GM12874 (cell line): ENCODE measurements at regions not wholly inside any gene's neighbourhood (a gene's known extent, or its start where the extent isn't known, plus 50 kb on each side); places are given as distances from the start of the nearest gene placed in this dataset.

Experiments
- CTCF ChIP-seq: IDR thresholded peaks from 2 replicates; pipeline ENCODE4 v1.5.1; 2011; ENCODE audit warnings: low read depth, mild to moderate bottlenecking, control low read depth, low read length, moderate library complexity; ENCODE audit not compliant: insufficient read depth

- no peak for TF ChIP-seq CTCF
Observed at GRCh38 chr5:91491229-91491628, 108.1 kb upstream of the ARRDC3 start.

GRCh38 chr5:91490316-91490715 lies 107.2 kb upstream of the ARRDC3 start:
- no peak for TF ChIP-seq CTCF

- no peak for TF ChIP-seq CTCF
Observed at GRCh38 chr5:91487420-91487819, 104.3 kb upstream of the ARRDC3 start.

- no peak for TF ChIP-seq CTCF
Observed at GRCh38 chr5:91486638-91487037, 103.5 kb upstream of the ARRDC3 start.

- no peak for TF ChIP-seq CTCF
Observed at GRCh38 chr5:91484662-91485061, 101.5 kb upstream of the ARRDC3 start.

- TF ChIP-seq CTCF = no peak
Observed at GRCh38 chr5:91478096-91478495, 95.0 kb upstream of the ARRDC3 start.

- TF ChIP-seq CTCF = no peak
Observed at GRCh38 chr5:91477408-91477807, 94.3 kb upstream of the ARRDC3 start.

GRCh38 chr5:91474201-91474600 lies 91.1 kb upstream of the ARRDC3 start:
- no peak for TF ChIP-seq CTCF
